Suppressor macrophage (primary cell): ENCODE measurements at regions not wholly inside any gene's neighbourhood (a gene's known extent, or its start where the extent isn't known, plus 50 kb on each side); places are given as distances from the start of the nearest gene placed in this dataset.
A peak's percentile ranks its signal among the peaks of the same experiment; 100 is the strongest.

ENCODE experiments used
- DNase-seq, 4 experiments: peaks; one replicate each; pipeline ENCODE4 v3.0.0-alpha.2; 2020 to 2022

GRCh38 chr10:120705309-120705708 is 145.9 kb upstream of the WDR11 start:
- DNase-seq, result no peak

DNA sequence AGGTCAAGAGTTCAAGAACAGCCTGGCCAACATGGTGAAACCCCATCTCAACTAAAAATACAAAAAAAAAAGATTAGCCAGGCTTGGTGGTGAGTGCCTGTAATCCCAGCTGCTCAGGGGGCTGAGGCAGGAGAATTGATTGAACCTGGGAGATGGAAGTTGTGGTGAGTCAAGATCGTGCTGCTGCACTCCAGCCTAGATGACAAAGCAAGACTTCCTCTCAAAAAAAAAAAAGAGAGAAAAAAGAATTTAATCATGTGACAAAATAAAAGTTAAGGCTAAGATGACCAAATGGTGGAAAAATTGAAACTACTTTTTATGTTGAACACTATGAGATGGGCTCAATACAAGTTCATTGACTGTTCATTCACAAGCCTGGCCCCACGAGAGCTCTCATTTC is 141.1 kb upstream of the WDR11 start:
- peak; percentile 31 to 70 (median 66) for DNase-seq

- DNase-seq, result no peak
Observed at GRCh38 chr10:120711860-120712259, 139.3 kb upstream of the WDR11 start.

- DNase-seq, result peak; percentile 38 to 83 (median 74)
Observed at GRCh38 chr10:120713573-120714205, 137.5 kb upstream of the WDR11 start.

DNA sequence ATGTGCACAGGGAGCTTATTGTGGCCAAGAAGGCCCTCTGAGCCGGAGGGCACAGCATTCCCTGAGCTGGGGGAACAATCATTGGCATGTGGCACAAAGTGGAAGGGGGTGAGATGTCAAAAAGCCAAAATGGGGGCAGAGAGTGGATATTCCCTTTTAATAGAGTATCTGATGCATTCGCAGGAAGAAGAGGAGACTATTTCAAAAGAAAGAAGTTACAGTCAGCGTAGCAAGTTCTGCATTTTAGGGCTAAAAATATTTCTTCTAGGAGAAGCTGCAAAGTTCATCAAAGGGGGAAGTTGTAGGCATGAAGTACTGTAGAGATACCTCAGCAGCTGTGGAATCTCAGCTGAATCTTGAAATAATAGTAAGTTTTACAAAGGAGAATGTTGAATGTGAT is 136.0 kb upstream of the WDR11 start:
- DNase-seq, result peak; percentile 61 to 91 (median 77)

GRCh38 chr10:120719333-120719732 is 131.8 kb upstream of the WDR11 start:
- DNase-seq, result peak in 3 of 4 experiments; percentile 13 to 47 (median 41)

- DNase-seq, result no peak
Observed at GRCh38 chr10:120727001-120727400, 124.2 kb upstream of the WDR11 start.

DNA sequence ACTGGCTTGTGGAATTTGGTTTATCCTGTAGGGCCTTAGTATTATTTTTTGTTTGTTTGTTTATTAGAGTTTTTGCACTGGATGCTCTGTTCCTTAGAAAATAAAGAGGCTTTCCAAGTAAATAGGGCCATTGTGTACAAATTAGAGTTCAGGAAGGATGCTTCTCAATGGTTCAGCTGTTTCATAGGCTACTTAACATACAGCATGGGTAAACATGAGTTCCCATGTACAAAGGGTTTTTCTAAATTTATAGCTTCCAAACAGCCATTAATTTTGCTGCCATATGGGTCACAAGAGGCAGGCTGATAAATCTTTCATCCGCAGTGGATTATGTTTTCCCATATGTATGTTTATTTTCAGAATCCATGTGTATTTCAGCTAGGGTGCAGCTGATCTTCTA is 121.6 kb upstream of the WDR11 start:
- DNase-seq, result no peak

DNA sequence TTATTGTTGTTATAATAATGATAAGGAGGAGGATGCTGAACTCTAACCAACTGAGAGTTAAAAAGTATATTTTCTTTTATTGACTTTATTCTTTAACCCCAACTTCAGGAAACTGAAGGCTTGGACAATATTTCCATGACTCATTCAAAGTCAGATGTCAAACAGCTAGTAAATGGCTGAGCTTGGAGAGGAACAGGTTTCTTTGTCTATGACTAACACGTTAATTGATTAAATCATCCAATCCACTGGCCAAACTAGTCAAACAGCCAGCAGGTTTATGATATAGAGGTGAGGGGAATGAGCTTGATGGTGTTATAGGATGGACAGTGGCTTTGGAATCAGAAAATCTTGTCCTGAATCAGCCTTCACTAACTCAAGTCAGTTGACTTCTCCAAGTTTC is 119.1 kb upstream of the WDR11 start:
- peak in 2 of 4 experiments; percentile 45 for DNase-seq

DNA sequence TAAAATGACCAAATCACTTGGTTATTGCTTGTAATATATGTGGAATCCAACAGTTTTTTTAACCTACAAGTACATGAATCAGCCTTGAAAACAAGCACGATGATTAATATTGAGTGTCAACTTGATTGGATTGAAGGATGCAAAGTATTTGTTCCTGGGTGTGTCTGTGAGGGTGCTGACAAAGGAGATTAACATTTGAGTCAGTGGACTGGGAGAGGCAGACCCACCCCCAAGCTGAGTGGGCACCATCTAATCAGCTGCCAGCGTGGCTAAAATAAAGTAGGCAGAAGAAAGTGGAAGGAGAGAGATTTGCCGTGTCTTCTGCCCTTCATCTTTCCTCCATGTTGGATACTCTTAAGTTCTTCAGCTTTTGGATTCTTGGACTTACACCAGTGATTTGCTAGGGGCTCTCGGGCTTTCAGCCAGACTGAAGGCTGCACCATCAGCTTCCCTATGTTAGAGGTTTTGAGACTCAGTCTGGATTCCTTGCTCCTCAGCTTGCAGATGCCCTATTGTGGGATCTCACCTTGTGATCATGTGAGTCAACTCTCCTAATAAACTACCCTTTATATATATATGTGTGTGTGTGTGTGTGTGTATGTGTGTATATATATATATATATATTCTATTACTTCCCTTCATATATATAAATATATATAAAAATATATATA is 118.4 kb upstream of the WDR11 start:
- DNase-seq, result no peak

DNA sequence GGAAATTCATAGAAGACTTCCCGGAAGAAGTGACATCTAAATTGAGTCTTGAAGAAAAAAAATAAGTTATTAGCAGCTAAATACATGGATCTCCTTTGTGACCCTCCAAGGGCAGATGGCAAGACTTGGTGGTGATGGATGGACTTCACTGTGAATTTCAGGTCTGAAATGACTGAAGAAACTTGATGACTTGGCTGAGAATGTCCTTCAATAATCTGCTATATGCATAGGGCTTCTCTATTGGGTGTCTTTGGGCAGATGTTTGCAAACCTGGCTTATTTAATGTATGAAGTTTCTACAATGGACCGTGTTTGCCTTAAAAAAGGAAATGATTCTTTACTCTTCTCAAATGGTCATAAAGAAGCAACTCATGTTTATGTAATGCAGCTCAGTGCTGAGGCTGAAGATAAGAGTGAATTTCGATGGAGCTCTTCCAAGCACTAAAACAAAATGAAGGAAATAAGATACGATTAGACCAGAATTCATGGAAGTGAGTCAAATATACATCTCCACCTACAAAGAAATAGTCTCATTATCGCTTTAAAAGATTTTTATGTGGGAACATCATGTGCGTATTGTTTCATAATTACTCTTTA is 116.6 kb upstream of the WDR11 start:
- no peak for DNase-seq

DNA sequence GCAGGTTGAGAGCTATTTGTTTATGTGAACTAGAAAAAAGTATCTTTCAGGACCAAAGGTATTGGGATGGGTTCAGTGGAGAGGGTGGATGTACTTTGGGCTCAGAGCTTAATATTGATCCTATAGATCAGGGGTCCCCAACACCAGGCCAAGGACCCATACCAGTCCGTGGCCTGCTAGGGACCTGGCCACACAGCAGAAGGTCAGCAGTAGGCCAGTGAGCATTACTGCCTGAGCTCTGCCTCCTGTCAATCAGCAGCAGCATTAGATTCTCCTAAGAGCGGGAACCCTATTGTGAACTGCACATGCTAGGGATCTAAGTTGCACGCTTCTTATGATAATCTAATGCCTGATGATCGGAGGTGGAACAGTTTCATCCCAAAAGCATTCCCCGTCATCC is 115.8 kb upstream of the WDR11 start:
- DNase-seq, result no peak

DNA sequence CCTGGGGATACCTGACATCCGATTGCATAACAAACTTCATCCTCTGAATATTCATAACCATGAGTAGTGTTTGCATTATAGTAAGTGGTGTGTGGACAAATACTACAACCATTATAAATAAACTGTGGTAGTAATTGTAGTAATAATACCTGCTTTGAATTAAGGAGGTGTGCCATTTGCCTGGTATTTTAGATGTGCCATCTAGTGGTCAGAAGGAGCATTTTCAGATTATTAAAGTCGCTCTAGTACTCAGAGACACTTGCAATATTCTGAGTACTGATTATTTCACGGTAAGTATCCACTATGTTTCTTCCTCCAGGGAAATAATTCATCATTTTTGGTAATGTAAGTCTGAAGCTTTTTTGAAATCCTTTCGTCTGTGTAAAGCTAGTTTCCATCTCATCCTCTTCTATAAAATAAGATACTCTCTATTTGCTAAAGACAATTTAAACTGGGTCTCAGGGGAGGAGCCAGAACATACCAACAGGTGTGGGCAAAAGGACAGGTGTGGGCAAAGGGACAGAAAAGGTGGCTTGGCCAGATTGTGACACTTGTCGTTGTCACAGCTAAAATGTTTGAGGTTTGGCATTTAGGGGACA is 115.3 kb upstream of the WDR11 start:
- DNase-seq, result peak in 3 of 4 experiments; percentile 22 to 68 (median 46)

GRCh38 chr10:120736377-120736776 is 114.8 kb upstream of the WDR11 start:
- no peak for DNase-seq

DNA sequence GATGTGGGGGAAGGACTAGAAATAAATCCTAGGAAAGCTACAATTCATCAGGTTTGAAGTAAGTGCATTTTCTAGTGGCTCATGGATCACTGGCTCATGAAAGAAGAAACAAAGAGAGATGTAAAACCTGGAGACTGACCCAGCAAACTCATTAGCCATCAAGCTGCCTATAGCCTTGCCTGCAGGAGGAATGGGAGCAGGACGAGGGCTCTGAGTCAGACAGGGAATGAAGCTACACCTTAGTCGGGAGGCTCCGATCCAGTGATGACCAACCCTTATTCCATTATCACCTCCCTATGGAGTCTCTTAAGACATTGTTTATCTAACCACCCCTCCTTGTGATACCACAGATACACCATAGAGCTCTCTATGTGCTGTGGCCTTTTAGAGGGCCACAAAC is 112.5 kb upstream of the WDR11 start:
- DNase-seq, result no peak

- DNase-seq, result peak in 1 of 4 experiments; percentile 17
Observed at GRCh38 chr10:120741396-120741795, 109.8 kb upstream of the WDR11 start.

- DNase-seq, result no peak
Observed at GRCh38 chr10:120742373-120742772, 108.8 kb upstream of the WDR11 start.

GRCh38 chr10:120744040-120744439 is 107.1 kb upstream of the WDR11 start:
- DNase-seq, result no peak

DNA sequence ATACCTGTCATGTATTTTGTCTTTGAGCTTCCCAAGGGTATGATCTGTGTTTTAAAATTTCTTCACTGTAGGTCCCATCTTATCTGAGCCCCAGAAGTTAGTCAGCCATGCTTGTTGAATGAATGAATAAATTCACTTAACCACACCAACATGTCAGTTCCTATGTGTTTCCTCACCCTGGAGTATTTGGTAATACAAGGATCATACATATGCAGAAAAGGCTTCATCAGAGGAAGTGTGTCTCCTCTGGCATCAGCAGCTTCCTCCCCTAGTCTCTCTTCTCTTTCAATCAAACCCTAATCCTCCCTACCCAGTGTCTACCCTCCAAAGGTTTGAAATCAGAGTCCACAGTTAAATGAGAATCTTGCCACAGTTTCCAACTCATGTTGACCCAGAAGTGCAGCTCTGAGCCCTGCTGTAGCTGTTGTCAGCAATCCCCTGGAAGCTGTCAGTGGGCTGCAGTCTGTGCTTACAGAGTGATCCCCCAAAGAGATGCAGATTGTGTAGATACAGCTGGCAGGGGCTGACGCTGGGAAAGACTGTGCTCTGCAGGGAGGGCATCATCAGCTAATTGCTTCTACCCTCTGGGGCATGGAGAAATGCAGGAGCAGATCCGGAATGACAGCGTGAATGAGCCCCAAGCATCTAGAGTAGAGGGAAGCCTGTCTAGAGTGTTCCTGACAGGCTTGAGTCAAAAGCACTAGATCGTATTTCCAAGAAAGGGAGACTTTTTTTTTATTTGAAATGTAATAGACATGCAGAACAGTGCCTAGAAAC is 105.0 kb upstream of the WDR11 start:
- DNase-seq, result peak; percentile 51 to 90 (median 71)

DNA sequence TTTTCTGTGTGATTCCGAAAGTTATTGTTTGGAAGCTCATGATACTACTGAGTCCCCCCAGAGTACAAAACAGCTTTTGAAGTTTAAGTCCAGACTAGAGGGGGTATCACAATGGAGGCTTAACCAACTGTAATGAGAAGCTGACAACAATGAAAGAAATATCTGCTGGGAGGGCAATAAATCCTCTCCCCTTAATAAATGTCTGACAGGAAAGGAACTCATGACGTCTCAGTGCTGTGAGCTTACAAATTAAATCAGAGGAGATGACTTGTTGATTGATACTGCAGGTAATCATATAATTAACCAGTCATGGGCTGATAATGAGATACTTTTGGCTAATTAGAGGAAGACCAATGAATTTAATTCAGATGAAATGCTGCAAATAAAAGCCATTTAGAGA is 102.6 kb upstream of the WDR11 start:
- DNase-seq, result no peak

- peak in 1 of 4 experiments; percentile 16 for DNase-seq
Observed at GRCh38 chr10:120749072-120749471, 102.1 kb upstream of the WDR11 start.

DNA sequence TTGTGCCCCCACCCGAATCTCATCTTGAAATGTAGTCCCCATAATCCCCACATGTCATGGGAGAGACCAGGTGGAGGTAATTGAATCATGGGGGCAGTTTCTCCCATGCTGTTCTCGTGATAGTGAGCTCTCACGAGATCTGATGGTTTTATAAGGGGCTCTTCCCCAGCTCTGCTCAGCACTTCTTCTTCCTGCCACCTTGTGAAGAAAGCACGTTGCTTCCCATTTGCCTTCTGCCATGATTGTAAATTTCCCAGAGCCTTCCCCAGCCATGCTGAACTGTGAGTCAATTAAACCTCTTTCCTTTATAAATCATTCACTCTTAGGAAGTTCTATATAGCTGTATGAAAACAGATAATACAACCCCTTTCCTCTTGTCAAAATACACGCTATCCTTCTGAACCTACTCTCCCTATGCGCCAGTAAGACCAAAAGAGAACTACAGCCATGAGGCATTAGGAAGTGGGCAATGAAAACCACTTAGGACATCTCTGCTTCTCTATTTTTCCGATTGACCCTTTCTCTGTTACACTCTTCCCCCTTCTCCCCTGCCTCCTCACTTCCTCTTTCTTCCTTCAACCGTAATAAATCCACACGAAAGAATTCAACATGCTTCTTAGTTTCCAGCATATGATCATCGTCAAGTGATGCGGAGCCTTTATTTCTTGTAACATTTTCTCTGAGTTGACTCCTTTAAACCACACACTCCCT is 101.2 kb upstream of the WDR11 start:
- DNase-seq, result peak; percentile 81 to 97 (median 90)
